Ovary (tissue), 7 donors: ENCODE measurements at regions not wholly inside any gene's neighbourhood (a gene's known extent, or its start where the extent isn't known, plus 50 kb on each side); places are given as distances from the start of the nearest gene placed in this dataset.

ENCODE experiments used
- DNase-seq, 5 donors: peaks; one replicate each; pipeline ENCODE4 v3.0.0-alpha.2; 2019 to 2020
- H3K27ac ChIP-seq, 2 donors: fragments of 200-600 bp; one replicate each; pipeline versions ENCODE4 v1.5.1 to v1.8.0; 2019 to 2022
- H3K27me3 ChIP-seq: fragments of 200-600 bp; one replicate; pipeline ENCODE4 v1.8.0; 2022
- H3K36me3 ChIP-seq: fragments of 200-600 bp; sonication (generic); one replicate; pipeline ENCODE4 v1.5.1; 2019
- H3K4me1 ChIP-seq: one replicate; pipeline ENCODE4 v1.8.1; 2013; ENCODE audit warnings: mild to moderate bottlenecking, moderate library complexity; ENCODE audit not compliant: insufficient read depth
- H3K4me3 ChIP-seq: fragments of 200-600 bp; sonication (generic); one replicate; pipeline ENCODE4 v1.5.1; 2017
- H3K9me3 ChIP-seq, 2 donors: fragments of 200-600 bp in 1 of 2; sonication (generic) in 1 of 2; one replicate each; pipeline versions ENCODE4 v1.5.1 to v1.8.1; 2013 to 2019; ENCODE audit warnings: mild to moderate bottlenecking in 1 of 2, moderate library complexity in 1 of 2
- EP300 ChIP-seq: sonication (generic); formaldehyde crosslinking; IDR thresholded peaks from one replicate; pipeline ENCODE4 v1.6.1; 2017; ENCODE audit warnings: antibody characterized with exemption
- POLR2A ChIP-seq: fragments of 450-650 bp; IDR thresholded peaks from one replicate; pipeline ENCODE4 v1.6.1; 2017; ENCODE audit warnings: antibody characterized with exemption, mild to moderate bottlenecking, moderate library complexity
- WGBS, 3 donors: extraction: QIAGEN DNeasy Blood & Tissue Kit in 1 of 3; methylation state at CpG; one replicate each; pipeline versions ENCODE4 v1.1.5 to v1.1.7; 2013 to 2017; 5-methylcytosine and 5-hydroxymethylcytosine counted together
- intact Hi-C, 4 donors: fragments of 100-400 bp; cut with DNase I; formaldehyde crosslinking; loops; one replicate each; pipeline versions ENCODE4 v1.11.0 to v1.15.1; 2022 to 2023
- TF ChIP-seq, protein P1 (sequence below), 3 donors: fragments of 450-650 bp in 2 of 3; fragments of 200-600 bp in 1 of 3; IDR thresholded peaks; one replicate each; pipeline versions ENCODE4 v1.5.1 to v1.8.0; 2016 to 2022; ENCODE audit warnings: antibody characterized with exemption in 3 of 3, mild to moderate bottlenecking in 1 of 3
- donor health status: DM: no; HTN: no; CAD: no; lungs with moderate emphysema.
- donor health status: DM: no; HTN: no; CAD: no.
- donor health status: Bipolar disorder and iron deficiency.
- donor health status: DM: no; HTN: no; CAD: no.
- donor health status: DM: yes; HTN: yes; CAD: no.

DNA sequence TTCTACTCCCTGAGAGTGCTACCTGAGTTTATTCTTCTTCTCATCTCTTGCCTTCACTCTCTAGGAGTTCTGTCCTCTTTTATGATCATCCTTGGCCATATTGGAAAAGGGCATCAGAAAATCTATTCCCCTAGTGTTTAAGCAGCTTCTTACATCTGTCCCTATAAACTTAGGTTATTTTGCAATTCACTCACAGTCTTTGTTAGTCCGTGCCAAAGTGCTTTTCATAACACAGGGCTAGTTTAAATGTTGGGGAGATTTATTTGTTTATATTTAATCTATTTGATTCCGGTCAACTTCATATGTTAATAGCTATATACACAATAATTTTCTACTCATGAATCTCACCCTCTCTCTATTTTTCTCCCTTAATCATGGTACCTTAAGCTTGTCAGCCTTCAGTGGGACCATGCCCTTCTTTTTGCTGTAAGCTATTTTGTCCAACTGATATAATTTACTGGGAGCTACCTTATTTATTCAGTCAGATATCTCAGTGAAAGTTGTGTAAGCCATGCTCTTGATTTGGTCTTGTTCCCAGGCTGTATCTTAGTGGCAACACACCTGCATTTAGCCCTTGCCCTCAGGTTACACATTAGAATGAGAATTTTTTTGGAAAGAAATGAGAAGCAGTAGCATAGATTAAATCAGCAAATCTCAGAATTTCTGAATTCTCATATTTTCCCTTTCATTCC, 106.3 kb upstream of the SMYD2 start:
- Histone ChIP-seq H3K4me3 (no peak overlapping the region), H3K27ac (no peak overlapping the region), H3K36me3 (no peaks in the 10 kb centered on the region), H3K27me3 (no peaks in the 10 kb centered on the region), H3K4me1 (no peaks in the 10 kb centered on the region), H3K9me3 (no peaks in the 10 kb centered on the region)
- TF ChIP-seq EP300 (no peak), POLR2A (no peak)
- TF ChIP-seq, protein P1, sequence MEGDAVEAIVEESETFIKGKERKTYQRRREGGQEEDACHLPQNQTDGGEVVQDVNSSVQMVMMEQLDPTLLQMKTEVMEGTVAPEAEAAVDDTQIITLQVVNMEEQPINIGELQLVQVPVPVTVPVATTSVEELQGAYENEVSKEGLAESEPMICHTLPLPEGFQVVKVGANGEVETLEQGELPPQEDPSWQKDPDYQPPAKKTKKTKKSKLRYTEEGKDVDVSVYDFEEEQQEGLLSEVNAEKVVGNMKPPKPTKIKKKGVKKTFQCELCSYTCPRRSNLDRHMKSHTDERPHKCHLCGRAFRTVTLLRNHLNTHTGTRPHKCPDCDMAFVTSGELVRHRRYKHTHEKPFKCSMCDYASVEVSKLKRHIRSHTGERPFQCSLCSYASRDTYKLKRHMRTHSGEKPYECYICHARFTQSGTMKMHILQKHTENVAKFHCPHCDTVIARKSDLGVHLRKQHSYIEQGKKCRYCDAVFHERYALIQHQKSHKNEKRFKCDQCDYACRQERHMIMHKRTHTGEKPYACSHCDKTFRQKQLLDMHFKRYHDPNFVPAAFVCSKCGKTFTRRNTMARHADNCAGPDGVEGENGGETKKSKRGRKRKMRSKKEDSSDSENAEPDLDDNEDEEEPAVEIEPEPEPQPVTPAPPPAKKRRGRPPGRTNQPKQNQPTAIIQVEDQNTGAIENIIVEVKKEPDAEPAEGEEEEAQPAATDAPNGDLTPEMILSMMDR (IDR thresholded peaks at IDR 0.05) = no peak
- intact Hi-C loops = no loop called here
- WGBS, 3 donors = 12 to 34% (median 14%) methylated on average over 2 of the region's 2 CpGs
- DNase-seq = no peak

DNA sequence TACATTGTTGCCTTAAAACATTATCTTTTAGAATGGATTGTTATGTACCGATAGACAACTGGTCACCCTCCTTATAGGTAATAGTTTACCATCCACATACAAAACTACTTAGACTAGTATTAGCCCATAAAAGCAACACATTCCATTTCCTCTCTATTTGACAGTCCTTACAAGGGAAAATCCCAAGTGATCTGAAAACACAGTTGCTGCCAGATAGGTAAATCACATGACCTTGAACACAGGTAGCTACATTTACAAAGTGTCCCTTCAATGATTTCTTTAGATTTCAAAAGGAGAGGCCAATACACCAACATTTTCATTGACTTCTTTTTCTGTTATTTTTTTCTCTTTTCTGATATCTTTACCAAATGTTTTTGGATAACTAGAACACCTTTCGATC, 102.9 kb upstream of the SMYD2 start:
- DNase-seq = no peak
- no peak overlapping the region for H3K4me3 ChIP-seq
- no peaks in the 10 kb centered on the region for H3K4me1 ChIP-seq
- H3K27ac ChIP-seq = no peak overlapping the region
- H3K27me3 ChIP-seq = no peaks in the 10 kb centered on the region
- 85 to 95% (median 92%) methylated on average over 2 of the region's 2 CpGs for WGBS, 3 donors
- intact Hi-C loops = no loop called here
- no peaks in the 10 kb centered on the region for H3K36me3 ChIP-seq
- no peaks in the 10 kb centered on the region for H3K9me3 ChIP-seq
- TF ChIP-seq POLR2A (no peak), EP300 (no peak)
- TF ChIP-seq, protein P1 (IDR thresholded peaks at IDR 0.05) = no peak

DNA sequence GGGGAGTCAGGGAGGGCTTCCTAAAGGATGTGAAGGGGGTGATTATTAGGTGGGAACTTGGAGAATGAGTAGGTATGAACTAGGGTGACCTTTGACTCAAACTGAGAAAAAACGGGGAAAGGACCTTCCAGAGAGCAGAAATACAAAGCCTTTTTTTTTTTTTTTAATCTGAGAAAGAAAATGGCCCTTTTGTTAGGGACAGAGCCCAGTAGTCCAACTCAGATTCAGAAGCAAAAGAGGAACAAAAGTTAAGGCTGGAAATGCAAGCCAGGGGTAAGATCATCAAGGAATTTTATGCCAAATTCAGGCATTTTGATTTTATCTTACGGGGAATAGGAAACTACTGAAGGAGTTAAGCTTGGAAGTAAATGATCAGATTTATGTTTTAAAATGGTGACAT, 96.0 kb upstream of the SMYD2 start:
- TF ChIP-seq, protein P1 (IDR thresholded peaks at IDR 0.05) = no peak
- TF ChIP-seq POLR2A (no peak), EP300 (no peak)
- no peaks in the 10 kb centered on the region for H3K4me1 ChIP-seq
- H3K27me3 ChIP-seq = no peaks in the 10 kb centered on the region
- intact Hi-C loops = no loop called here
- H3K4me3 ChIP-seq = no peak overlapping the region
- H3K9me3 ChIP-seq = no peaks in the 10 kb centered on the region
- no peak for DNase-seq
- H3K36me3 ChIP-seq = no peaks in the 10 kb centered on the region
- no peak overlapping the region for H3K27ac ChIP-seq
- 58 to 66% (median 63%) methylated on average over 2 of the region's 2 CpGs for whole genome bisulfite sequencing, 3 donors

DNA sequence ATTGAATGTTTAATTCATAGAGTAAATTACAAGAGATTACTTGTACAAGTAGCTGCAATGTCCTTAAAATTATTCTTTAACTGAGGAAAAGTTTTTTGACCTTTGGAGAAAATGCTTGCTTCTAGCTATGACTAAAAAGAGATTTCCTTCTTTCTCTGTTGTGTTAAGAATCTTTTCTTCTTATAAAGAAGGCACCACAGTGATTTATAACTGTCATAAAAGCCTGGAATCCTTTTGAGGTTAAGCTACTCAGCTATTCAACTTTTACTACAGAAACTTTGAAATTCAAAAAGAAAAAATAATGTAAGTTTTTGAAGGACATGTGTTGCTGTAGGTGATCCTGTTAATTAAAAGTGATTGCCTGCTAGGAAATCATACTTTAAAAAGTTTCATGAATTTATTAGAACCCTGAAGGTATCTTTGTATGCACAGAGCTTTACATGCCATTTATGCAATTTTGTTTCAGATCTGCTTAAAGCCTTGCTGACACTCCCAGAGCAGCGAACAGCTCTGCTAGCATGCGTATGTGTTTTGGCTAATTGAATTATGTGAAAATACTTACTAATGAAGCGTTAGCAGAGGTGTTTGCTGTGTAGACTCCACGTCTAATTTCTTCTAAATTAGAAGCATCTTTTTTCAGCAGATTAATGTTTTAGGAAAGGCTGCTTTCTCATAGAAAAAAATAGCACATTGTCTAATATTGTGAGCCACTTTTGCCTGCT, 94.7 kb upstream of the SMYD2 start:
- WGBS, 3 donors = 40 to 48% (median 48%) methylated on average over 4 of the region's 4 CpGs
- no peaks in the 10 kb centered on the region for H3K9me3 ChIP-seq
- TF ChIP-seq, protein P1 (IDR thresholded peaks at IDR 0.05) = no peak
- TF ChIP-seq EP300 = no peak
- no peak for TF ChIP-seq POLR2A
- no peaks in the 10 kb centered on the region for H3K36me3 ChIP-seq
- no peaks in the 10 kb centered on the region for H3K27me3 ChIP-seq
- no peak overlapping the region for H3K4me3 ChIP-seq
- H3K27ac ChIP-seq = no peak overlapping the region
- intact Hi-C loops = no loop called here
- DNase-seq = no peak
- no peaks in the 10 kb centered on the region for H3K4me1 ChIP-seq
